ENCODE measurements at regions not wholly inside any gene's neighbourhood (a gene's known extent, or its start where the extent isn't known, plus 50 kb on each side); places are given as distances from the start of the nearest gene placed in this dataset.

DNA sequence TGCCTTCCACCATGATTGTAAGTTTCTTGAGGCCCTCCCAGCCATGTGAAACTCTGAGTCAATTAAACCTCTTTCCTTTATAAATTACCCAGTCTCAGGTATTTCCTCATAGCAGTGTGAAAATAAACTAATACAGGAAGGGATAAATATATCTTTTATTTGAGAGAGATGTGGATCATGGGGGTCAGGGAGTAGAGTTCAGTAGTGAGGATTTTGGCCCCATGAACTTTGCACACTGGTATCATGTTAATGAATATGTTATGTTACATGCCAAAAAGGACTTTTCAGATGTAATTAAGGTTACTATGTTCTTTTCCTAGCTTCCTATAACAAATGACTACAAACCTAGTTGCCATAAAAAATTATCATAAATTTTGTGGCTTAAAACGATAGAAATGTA is 1393.7 kb downstream of the DSC3 start:
- no peaks in the 10 kb centered on the region for H3K9me3 ChIP-seq (ENCODE audit: control insufficient read depth, insufficient read depth, low read depth, low read length)
- TF ChIP-seq EZH2 (IDR thresholded peaks at IDR 0.05; ENCODE audit: low read length, missing control alignments), result no peak
- TF ChIP-seq, protein P1, sequence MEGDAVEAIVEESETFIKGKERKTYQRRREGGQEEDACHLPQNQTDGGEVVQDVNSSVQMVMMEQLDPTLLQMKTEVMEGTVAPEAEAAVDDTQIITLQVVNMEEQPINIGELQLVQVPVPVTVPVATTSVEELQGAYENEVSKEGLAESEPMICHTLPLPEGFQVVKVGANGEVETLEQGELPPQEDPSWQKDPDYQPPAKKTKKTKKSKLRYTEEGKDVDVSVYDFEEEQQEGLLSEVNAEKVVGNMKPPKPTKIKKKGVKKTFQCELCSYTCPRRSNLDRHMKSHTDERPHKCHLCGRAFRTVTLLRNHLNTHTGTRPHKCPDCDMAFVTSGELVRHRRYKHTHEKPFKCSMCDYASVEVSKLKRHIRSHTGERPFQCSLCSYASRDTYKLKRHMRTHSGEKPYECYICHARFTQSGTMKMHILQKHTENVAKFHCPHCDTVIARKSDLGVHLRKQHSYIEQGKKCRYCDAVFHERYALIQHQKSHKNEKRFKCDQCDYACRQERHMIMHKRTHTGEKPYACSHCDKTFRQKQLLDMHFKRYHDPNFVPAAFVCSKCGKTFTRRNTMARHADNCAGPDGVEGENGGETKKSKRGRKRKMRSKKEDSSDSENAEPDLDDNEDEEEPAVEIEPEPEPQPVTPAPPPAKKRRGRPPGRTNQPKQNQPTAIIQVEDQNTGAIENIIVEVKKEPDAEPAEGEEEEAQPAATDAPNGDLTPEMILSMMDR (conservative IDR thresholded peaks at IDR 0.05 in 1 of 2, IDR thresholded peaks at IDR 0.05 in 1 of 2; ENCODE audit: low read depth in 1 of 2, low read length in 2 of 2), result no peak
- no peaks in the 10 kb centered on the region for H3K27me3 ChIP-seq (ENCODE audit: control insufficient read depth, insufficient read depth, low read length)
- no peak overlapping the region for H3K4me3 ChIP-seq (replicated peaks in 1 of 4; ENCODE audit: control extremely low read depth in 1 of 4, insufficient read depth in 1 of 4, low read depth in 3 of 4, low read length in 4 of 4)
- no peak overlapping the region for H3K4me2 ChIP-seq (ENCODE audit: extremely low read depth, insufficient read depth, low read length)
- H4K20me1 ChIP-seq (ENCODE audit: control insufficient read depth, extremely low read depth, insufficient read depth, low read length), result no peaks in the 10 kb centered on the region
- H3K36me3 ChIP-seq (ENCODE audit: control insufficient read depth, insufficient read depth, low read length), result no peaks in the 10 kb centered on the region
- no peaks in the 10 kb centered on the region for H3K79me2 ChIP-seq (ENCODE audit: control insufficient read depth, insufficient read depth, low read length)
- no peak for DNase-seq (ENCODE audit: low read depth in 2 of 2)
- no peak overlapping the region for H3K9ac ChIP-seq (ENCODE audit: insufficient read depth, low read length)
- H3K4me1 ChIP-seq (ENCODE audit: control insufficient read depth, extremely low read depth, insufficient read depth, low read length), result no peaks in the 10 kb centered on the region
- H3K27ac ChIP-seq (ENCODE audit: insufficient read depth, low read length), result no peak overlapping the region
- no peak overlapping the region for H2AFZ ChIP-seq (ENCODE audit: low read length)

DNA sequence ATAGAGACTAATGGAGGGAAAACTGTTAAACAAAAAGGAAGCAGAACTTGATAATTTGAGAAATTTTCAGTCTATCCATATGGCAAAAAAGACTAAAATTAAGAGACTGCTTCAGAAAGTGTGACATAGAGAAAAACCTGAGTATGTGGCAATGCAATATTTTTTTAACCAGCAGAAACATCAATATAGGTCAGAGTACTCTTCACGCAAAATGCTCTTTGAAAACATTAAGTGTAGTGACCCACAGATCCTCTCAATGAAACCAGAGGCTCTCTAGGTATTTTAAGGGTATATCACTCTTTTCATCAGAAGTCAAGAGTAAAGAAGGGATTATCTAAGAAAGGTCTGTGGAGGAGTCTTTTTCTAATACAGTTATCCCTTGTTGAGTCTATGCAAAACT is 1394.8 kb downstream of the DSC3 start:
- Histone ChIP-seq H3K79me2 (ENCODE audit: control insufficient read depth, insufficient read depth, low read length) (no peaks in the 10 kb centered on the region), H2AFZ (ENCODE audit: low read length) (no peak overlapping the region), H3K9ac (ENCODE audit: insufficient read depth, low read length) (no peak overlapping the region), H4K20me1 (ENCODE audit: control insufficient read depth, extremely low read depth, insufficient read depth, low read length) (no peaks in the 10 kb centered on the region), H3K36me3 (ENCODE audit: control insufficient read depth, insufficient read depth, low read length) (no peaks in the 10 kb centered on the region), H3K4me3 (replicated peaks in 1 of 4; ENCODE audit: control extremely low read depth in 1 of 4, insufficient read depth in 1 of 4, low read depth in 3 of 4, low read length in 4 of 4) (no peak overlapping the region), H3K9me3 (ENCODE audit: control insufficient read depth, insufficient read depth, low read depth, low read length) (no peaks in the 10 kb centered on the region), H3K27ac (ENCODE audit: insufficient read depth, low read length) (no peak overlapping the region), H3K27me3 (ENCODE audit: control insufficient read depth, insufficient read depth, low read length) (no peaks in the 10 kb centered on the region), H3K4me2 (ENCODE audit: extremely low read depth, insufficient read depth, low read length) (no peak overlapping the region), H3K4me1 (ENCODE audit: control insufficient read depth, extremely low read depth, insufficient read depth, low read length) (no peaks in the 10 kb centered on the region)
- TF ChIP-seq, protein P1 (conservative IDR thresholded peaks at IDR 0.05 in 1 of 2, IDR thresholded peaks at IDR 0.05 in 1 of 2; ENCODE audit: low read depth in 1 of 2, low read length in 2 of 2), result no peak
- TF ChIP-seq EZH2 (IDR thresholded peaks at IDR 0.05; ENCODE audit: low read length, missing control alignments), result no peak
- no peak for DNase-seq (ENCODE audit: low read depth in 2 of 2)

DNA sequence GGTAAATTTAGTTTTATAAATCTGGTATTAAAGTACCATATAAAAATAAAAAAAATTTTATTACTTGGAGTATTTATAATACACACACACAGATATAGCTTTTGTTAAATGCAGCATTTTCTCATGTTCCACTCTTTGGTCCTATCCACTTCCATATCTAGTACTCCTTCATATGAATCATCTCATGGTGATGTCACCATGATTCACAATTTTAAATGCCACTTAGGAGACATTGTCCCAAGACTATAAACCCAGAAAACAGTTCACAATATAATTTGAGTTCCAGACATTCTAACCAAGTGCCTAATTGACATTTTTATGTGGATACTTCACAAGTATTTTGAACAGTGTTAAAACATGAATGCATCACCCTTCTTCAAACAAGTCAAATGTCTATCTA is 1398.3 kb downstream of the DSC3 start:
- no peak overlapping the region for H2AFZ ChIP-seq (ENCODE audit: low read length)
- DNase-seq (ENCODE audit: low read depth in 2 of 2), result peak in 1 of 2 donors; percentile 63

More for the DNA sequence above, 1398.3 kb downstream of the DSC3 start:
- Histone ChIP-seq H3K36me3 (ENCODE audit: control insufficient read depth, insufficient read depth, low read length) (no peaks in the 10 kb centered on the region), H3K27ac (ENCODE audit: insufficient read depth, low read length) (no peak overlapping the region), H3K27me3 (ENCODE audit: control insufficient read depth, insufficient read depth, low read length) (no peaks in the 10 kb centered on the region), H3K4me3 (replicated peaks in 1 of 4; ENCODE audit: control extremely low read depth in 1 of 4, insufficient read depth in 1 of 4, low read depth in 3 of 4, low read length in 4 of 4) (no peak overlapping the region), H3K4me1 (ENCODE audit: control insufficient read depth, extremely low read depth, insufficient read depth, low read length) (no peaks in the 10 kb centered on the region), H4K20me1 (ENCODE audit: control insufficient read depth, extremely low read depth, insufficient read depth, low read length) (no peaks in the 10 kb centered on the region), H3K9ac (ENCODE audit: insufficient read depth, low read length) (no peak overlapping the region), H3K9me3 (ENCODE audit: control insufficient read depth, insufficient read depth, low read depth, low read length) (no peaks in the 10 kb centered on the region), H3K79me2 (ENCODE audit: control insufficient read depth, insufficient read depth, low read length) (no peaks in the 10 kb centered on the region), H3K4me2 (ENCODE audit: extremely low read depth, insufficient read depth, low read length) (no peak overlapping the region)
- TF ChIP-seq EZH2 (IDR thresholded peaks at IDR 0.05; ENCODE audit: low read length, missing control alignments), result no peak
- TF ChIP-seq, protein P1 (conservative IDR thresholded peaks at IDR 0.05 in 1 of 2, IDR thresholded peaks at IDR 0.05 in 1 of 2; ENCODE audit: low read depth in 1 of 2, low read length in 2 of 2), result no peak

Data from fibroblast of lung (primary cell).